LNCaP clone FGC (cell line): ENCODE measurements at regions not wholly inside any gene's neighbourhood (a gene's known extent, or its start where the extent isn't known, plus 50 kb on each side); places are given as distances from the start of the nearest gene placed in this dataset.

Source experiments
- DNase-seq: peaks from one replicate; pipeline ENCODE4 v3.0.0-alpha.2; 2011; ENCODE audit warnings: low read depth
- H3K4me3 ChIP-seq: 2 replicates; pipeline ENCODE4 v1.5.1; 2011; ENCODE audit warnings: mild to moderate bottlenecking, low read depth, low read length, control low read depth
- TF ChIP-seq, protein P1 (sequence below): IDR thresholded peaks from 2 replicates; pipeline ENCODE4 v1.5.1; 2012; ENCODE audit warnings: mild to moderate bottlenecking; ENCODE audit not compliant: control insufficient read depth, insufficient read depth; ENCODE audit errors: extremely low read depth

DNA sequence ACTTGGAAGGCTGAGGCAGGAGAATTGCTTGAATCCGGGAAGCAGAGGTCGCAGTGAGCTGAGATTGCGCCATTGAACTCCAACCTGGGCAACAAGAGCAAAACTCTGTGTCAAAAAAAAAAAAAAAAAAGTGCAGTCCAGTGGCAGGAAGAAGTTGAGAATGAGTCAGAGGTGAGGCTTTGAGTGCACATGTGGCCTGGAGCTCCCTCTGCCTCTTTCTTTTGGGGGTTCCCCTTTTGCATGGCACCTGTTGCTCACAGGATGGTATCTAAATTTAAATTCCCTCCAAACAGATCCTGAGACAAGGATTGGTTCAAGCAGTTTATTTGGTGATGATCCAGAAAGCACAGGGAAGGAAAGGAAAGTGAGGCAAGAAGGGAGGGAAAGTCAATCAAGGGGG is 151.4 kb upstream of the STX18 start:
- no peak for DNase-seq
- no peak overlapping the region for H3K4me3 ChIP-seq
- TF ChIP-seq, protein P1, sequence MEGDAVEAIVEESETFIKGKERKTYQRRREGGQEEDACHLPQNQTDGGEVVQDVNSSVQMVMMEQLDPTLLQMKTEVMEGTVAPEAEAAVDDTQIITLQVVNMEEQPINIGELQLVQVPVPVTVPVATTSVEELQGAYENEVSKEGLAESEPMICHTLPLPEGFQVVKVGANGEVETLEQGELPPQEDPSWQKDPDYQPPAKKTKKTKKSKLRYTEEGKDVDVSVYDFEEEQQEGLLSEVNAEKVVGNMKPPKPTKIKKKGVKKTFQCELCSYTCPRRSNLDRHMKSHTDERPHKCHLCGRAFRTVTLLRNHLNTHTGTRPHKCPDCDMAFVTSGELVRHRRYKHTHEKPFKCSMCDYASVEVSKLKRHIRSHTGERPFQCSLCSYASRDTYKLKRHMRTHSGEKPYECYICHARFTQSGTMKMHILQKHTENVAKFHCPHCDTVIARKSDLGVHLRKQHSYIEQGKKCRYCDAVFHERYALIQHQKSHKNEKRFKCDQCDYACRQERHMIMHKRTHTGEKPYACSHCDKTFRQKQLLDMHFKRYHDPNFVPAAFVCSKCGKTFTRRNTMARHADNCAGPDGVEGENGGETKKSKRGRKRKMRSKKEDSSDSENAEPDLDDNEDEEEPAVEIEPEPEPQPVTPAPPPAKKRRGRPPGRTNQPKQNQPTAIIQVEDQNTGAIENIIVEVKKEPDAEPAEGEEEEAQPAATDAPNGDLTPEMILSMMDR, result no peak

DNA sequence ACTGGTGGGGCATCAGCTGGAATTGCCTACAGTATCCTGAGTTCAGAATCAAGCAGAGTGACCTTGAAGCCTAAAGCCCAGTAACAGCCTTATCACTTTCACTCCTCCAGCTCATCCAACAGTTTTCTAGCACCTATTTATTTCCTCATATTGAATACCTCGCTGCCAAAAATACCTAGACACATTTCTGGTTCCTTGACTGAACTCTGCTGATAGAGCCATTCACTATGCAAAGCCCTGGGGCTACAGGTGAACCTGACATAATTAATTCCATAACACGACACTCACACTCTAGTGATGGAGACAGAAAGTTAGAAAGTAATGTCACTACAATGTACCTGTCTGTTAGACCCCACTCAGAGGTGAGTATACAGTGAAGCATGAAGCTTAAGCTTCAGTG is 149.0 kb upstream of the STX18 start:
- DNase-seq, result no peak
- TF ChIP-seq, protein P1, result no peak

DNA sequence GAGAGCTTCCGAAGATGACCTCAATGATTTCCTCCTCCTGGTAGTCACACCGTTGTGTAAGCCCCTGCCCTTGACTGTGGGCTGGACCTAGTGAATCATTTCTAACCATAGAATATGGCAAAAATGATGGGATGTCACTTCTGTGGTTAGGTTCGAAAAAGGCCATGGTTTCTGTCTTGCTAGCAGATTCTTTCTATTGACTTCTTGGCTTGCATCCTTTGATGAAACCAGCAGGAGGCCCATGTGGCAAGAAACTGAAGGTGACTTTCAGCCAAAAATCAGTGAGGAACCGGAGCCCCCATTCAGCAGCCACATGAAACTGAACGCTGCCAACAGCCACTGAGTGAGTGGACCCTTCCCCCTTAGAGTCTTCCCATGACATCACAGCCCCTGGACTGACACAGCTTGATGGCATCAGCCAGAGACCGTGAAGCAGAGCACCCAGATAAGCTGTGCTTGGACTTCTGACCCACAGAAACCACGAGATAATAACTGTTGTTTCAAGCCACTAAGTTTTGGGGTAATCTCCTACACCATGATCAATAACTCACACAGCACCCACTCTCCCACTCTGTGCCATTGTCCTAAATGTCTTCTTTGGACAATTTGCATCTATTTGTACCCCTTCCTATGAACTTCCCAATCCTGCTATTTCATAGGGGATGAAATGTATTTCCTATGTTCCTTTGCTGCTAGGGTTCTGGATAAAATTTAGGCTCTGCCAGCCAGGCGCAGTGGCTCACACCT is 148.0 kb upstream of the STX18 start:
- no peak overlapping the region for H3K4me3 ChIP-seq
- TF ChIP-seq, protein P1, result no peak
- no peak for DNase-seq

More for the DNA sequence above, 149.0 kb upstream of the STX18 start:
- H3K4me3 ChIP-seq, result no peak overlapping the region

DNA sequence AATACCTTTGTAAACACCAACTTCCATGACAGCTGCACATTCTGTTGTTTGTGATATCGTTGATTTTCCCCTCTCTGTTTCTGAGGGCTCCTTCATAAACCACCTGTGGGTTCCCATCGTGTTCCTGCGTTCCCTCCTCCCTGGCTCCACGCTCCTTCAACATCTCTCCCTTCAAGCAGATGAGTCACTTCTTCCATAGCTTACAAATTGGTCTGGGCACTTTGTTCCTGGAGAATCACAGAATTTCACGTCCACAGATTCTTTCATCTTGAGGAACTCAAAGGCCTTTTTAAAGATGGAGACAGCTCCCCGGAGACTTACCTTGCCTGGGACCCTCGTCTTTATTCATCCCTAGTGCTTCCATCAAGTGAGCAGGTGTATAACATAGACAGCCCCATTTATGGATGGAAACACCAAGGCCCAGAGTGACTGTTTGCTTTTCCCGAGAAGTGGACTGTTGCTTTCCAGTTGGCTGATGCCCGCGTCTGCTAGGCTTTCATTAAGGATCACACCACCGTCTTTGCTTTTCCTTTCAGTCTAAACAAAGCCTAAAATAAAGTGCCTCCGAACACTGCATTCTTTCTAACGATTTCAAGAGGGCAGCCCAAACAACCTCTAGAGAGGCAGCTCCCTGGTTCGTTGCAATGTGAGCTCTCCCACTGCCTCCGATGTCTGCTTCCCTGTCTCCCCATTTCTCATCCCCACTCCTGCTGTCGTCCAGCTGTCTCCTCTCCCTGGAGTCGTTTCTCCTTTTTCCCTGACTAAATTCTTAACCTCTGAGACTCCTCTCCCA is 146.3 kb upstream of the STX18 start:
- H3K4me3 ChIP-seq, result no peak overlapping the region
- DNase-seq, result no peak
- TF ChIP-seq, protein P1, result no peak

DNA sequence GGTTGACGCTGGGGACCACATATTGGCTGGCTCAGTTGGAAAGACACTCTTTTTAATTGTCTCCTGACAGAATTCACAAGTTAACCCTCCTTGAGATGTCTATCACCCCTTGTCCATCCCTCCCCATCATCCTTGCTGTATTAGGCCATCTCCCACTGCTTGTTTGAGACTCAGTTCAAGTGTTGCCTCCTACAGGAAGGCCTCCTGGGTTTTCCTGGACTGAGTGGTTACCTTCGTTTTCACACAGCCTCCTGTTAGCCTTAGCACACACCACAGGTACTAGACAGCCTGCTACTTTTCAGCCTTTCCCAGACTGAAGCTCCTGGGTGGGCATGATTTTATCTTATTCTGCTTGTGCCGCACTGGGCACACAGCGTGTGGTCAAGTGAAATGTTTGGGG is 145.3 kb upstream of the STX18 start:
- H3K4me3 ChIP-seq, result no peak overlapping the region
- TF ChIP-seq, protein P1, result no peak

DNA sequence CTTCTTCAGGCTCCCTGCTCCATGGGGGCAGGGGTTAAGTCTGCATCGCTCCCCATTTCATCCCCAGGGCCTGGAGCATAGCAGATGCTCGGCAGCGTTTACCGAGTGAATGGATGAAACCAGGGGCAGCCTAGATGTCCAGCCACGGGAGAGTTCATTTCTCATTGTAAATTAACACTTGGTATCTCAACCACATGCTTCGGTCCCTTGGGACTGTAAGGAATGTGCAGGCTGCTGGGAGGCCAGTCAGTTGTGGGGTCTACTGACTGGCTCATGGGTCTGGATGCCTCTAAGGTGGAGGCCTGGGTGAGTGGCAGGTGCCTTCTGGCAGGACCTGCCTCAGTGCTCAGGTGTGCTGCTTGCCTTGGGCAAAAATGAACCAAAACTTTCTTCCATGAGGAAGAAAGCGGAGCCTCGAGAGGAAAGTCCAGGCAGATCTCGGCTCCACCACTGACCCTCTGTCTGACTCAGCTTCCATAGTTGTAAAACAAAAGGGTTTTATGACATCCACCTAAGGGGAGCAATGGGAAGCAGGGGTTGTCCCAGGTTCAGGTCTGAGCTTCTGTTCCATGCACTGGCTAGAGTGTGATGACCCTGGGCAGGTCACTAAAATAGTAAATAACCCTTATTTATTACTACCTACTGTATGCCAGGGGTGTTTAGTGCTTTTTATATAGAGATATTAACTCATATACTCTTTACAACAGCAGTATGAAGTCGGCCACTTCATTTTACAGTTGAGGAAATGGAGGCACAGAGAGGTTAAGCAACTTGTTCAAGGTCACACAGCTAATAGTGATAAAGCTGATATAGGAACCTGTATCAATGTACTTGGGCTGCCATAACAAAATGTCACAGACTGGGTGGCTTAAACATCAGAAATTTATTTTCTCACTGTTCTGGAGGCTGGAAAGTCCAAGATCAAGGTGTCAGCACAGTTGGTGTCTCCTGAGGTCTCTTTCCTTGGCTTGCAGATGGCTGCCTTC is 144.3 kb upstream of the STX18 start:
- DNase-seq, result no peak
- H3K4me3 ChIP-seq, result no peak overlapping the region
- TF ChIP-seq, protein P1, result no peak

More for the DNA sequence above, 145.3 kb upstream of the STX18 start:
- DNase-seq, result no peak
